Ovary (tissue), 3 donors: ENCODE measurements at regions not wholly inside any gene's neighbourhood (a gene's known extent, or its start where the extent isn't known, plus 50 kb on each side); places are given as distances from the start of the nearest gene placed in this dataset.

ENCODE experiments used
- CTCF ChIP-seq, 3 donors: fragments of 450-650 bp in 2 of 3; fragments of 200-600 bp in 1 of 3; IDR thresholded peaks; one replicate each; pipeline versions ENCODE4 v1.5.1 to v1.8.0; 2016 to 2022; ENCODE audit warnings: antibody characterized with exemption in 3 of 3, mild to moderate bottlenecking in 1 of 3
- EP300 ChIP-seq: sonication (generic); formaldehyde crosslinking; IDR thresholded peaks from one replicate; pipeline ENCODE4 v1.6.1; 2017; ENCODE audit warnings: antibody characterized with exemption
- POLR2A ChIP-seq: fragments of 450-650 bp; IDR thresholded peaks from one replicate; pipeline ENCODE4 v1.6.1; 2017; ENCODE audit warnings: antibody characterized with exemption, mild to moderate bottlenecking, moderate library complexity
- donor health status: DM: no; HTN: no; CAD: no.

- no peak for TF ChIP-seq CTCF (IDR thresholded peaks at IDR 0.05)
- no peak for TF ChIP-seq POLR2A
- no peak for TF ChIP-seq EP300
These were observed 129.2 kb upstream of the TNR start for GRCh38 chr1:175872588-175872987.
